Esophagus mucosa (tissue), 1 donor: ENCODE measurements at regions not wholly inside any gene's neighbourhood (a gene's known extent, or its start where the extent isn't known, plus 50 kb on each side); places are given as distances from the start of the nearest gene placed in this dataset.
"Not testable (repeated sequence)": the region's sequence is repeated elsewhere in the genome, so short reads cannot be mapped to it uniquely, and the experiment has no call there.

Experiments
- ATAC-seq: fragments of 200-7000 bp; cut with Tn5 transposase; one replicate; pipeline ENCODE4 v1.9.1; 2020
- donor health status: DM: yes; HTN: yes; CAD: no.

DNA sequence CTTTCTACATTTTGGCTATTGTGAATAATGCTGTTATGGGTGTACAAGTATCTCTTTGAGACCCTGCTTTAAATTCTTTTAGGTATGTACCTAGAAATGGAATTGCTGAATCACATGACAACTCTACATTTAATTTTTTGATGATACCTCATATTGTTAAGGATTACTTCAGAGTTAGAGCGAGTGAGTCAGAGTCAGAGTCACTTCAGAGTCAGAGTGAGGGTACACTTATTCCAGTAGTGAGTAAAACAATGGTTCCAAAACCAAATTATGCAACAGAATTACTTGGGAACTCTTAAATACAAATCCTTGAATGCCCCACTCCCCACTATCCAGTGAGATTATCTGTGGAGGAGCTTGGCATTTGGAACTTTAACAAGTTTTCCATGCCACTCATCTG, 50.3 kb upstream of the SNRK start:
- ATAC-seq, result peak; percentile 45

DNA sequence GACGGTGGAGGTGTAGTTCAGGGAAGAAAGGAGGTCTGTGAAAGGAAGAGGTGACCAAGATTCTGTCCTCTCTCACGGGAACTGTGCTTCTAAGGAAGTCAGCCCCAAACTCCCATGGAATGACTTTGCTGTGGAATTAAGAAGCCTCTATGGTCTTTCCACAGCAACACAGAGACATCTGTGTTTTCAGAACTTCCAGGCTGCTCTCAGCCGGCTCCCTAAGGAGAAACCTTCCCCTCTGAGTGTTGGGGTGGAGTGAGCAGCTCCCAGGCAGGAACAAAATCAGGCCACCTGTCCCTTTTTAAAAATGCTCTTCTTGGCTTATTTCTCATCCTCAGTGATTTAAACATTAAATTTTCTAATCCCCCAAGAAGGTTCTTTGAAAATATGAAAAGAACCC, 53.3 kb upstream of the SNRK start:
- no peak for ATAC-seq

DNA sequence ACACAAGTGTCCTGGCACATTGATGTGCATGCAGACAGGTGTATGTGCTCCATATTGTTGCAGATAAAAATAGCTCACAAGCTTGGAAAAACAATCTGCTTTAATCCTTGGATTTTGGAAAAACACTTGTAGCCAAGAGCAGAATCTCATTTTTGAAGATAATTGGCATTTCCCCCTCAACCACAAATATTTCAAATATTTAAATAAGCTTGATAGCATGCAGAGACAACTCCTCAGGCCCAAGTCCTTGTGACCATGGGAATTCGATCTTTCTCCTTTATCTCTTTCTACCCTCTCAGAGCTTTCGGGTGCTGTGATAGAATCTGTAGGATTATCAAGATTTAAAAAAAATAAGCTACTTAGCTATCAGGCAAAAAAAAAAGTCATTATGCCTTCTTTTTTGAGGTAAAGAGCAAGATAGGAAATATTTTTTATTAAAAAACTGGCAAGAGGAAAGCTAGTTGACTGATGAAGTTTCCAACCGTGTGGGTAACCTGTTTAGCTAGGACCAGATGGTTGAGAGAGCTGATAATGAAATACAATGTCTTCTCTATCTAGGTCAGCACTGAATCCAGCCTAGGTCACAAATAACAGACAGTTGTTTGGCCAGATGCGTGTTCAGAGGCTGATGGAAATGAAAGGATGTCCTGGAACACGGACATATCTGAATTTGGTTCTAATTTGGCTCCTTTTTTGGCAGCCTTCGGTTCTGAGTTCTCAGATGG, 54.9 kb upstream of the SNRK start:
- ATAC-seq, result no peak

DNA sequence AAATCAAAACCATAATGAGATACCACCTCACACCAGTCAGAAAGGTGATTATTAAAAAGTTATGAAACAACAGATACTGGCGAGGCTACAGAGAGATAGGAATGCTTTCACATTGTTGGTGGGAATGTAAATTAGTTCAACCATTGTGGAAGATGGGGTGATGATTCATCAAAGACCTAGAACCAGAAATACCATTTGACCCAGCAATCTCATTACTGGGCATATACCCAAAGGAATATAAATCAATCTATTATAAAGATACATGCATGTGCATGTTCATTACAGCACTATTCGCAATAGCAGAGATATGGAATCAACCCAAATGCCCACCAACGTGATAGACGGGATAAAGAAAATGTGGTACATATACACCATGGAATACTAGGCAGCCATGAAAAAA, 56.5 kb upstream of the SNRK start:
- not testable (repeated sequence) for ATAC-seq

DNA sequence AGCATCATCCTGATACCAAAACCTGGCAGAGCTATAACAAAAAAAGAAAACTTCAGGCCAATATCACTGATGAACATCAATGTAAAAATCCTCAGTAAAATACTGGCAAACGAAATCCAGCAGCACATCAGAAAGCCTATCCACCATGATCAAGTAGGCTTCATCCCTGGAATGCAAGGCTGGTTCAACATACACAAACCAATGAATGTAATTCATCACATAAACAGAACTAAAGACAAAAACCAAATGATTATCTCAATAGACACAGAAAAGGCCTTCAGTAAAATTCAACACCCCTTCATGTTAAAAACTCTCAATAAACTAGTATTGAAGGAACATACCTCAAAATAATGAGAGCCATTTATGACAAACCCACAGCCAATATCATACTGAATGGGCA, 58.7 kb upstream of the SNRK start:
- ATAC-seq, result not testable (repeated sequence)

DNA sequence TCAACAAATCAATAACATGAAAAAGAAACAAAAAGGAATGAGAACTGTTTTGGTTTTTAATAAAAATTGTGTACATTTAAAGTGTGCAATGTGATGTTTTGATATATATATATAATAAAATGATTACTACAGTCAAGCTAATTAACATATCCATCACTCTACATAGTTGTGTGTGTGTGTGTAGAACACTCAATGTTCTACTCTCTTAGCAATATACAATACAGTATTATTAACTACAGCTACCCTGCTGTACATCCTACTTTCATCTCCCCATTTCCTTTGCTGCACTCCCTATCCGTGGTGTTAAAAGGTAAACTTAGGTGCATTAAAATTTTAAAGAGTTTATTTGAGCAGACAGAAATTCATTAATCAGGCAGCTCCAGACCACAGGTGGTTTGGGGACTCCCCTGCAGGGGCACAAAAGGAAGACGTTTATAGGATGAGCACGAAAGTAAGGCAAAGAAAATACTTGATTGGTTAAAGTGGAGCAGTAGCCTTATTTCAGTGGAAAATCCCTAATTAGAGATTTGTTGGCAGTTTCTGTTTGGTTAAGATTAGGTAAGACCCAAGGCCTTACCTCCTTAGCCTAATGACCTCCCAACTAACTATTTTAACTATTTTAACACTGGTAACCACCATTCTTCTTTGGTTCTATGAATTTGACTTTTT, 61.8 kb upstream of the SNRK start:
- no peak for ATAC-seq

DNA sequence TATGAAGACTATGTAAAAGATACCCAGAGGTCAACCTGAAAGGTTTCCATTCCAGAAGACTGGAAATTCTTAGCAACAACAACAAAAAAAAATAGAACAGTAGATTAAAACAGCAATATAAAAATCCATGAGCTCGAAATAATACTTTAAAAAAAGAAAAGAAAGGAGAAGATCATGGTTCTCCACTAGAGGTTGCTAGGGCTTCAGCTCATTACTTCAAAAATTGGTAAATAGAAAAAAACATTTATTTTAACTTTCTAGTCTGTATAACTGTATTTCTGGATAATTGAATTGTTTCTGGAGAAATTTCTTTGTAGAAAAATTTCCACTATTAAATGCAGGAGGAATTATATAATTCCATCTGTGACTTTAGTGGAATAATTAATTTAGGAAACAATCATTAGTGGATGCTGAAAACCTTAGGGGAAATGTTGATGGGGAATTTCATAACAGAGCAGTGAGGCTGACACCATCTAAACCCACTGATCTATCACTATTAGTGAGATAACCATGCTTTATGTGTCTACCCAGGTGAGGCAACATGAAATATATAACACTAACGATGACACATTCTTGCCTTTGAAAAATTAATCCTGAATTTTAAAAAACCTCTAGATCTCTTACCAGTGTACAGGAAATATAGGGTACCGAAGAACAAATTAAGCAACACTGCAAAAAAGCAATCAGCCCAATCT, 62.5 kb upstream of the SNRK start:
- ATAC-seq, result no peak

DNA sequence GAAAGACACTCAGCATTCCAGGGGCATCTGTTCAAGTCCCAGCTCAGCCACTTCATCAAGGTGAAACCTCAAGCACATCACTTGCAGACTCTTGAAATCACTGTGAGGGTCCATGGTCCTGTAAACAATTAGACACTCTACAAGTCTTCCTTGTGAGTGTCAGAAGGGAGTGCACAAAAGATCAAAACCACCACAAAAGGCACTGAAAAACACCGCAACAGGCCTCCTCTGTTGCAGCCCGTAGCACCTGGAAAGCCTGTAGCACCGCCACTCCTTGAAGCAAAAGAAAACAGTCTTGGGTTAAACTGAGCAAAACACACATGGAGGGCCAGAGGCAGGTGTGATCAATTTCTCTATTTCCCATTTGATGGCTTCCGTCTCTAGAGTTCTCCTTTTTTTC, 63.8 kb upstream of the SNRK start:
- ATAC-seq, result no peak

DNA sequence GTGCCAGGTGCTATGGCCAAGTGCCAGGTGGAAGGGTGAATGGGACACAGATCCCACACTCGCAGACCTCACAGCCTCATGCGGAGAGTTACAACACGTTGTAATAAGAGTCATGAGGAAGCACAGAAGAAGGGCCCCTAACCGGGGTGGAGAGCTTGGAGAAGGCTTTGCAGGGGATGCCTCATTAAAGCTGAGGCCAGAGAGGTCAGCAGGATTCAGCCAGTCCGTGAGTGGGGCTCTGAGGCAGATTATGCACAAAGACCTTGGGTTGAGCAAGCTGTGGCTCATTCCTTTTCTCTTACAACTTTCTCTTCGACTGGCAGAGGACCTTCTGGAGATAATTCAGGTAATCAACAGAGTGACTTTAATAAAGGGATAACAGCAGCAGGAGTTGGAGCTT, 65.3 kb upstream of the SNRK start:
- no peak for ATAC-seq

DNA sequence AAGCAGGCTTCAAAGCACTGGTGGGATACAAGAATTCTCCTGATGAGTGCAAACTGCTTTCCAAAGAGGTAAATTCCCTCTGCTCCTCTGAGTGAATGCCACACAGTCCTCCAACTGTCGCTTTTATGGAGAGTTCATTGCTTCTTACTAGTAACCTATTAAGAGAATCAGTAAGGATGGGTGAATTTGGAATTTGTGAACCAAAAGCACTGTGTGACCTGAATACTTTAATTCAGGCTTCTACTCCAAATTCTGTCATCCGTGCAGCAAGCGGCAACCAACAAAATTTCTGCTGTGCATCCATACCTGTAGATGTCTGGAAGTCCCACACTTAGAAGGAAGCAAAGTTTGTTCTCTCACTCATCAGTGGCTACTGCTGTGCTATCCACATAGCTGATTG, 66.7 kb upstream of the SNRK start:
- ATAC-seq, result no peak

DNA sequence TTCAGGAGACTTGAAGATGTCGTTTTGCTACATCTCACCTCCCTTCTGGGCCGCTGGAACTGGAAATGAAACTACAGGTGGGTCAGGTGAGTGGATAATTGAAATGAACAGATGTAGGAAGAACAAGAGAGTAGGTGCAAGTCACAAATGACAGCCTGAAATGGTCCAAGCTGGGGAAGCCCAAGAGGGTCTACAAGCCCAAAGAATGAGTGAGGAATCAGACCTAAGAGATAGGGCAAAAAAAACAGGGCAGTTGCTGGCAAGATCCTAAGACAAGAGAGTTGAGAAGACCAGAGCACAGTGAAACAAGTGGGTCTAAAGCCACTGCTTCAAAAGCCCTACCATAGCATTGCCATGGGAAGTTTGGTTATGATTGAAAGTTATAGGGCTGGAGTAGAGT, 67.4 kb upstream of the SNRK start:
- ATAC-seq, result no peak

DNA sequence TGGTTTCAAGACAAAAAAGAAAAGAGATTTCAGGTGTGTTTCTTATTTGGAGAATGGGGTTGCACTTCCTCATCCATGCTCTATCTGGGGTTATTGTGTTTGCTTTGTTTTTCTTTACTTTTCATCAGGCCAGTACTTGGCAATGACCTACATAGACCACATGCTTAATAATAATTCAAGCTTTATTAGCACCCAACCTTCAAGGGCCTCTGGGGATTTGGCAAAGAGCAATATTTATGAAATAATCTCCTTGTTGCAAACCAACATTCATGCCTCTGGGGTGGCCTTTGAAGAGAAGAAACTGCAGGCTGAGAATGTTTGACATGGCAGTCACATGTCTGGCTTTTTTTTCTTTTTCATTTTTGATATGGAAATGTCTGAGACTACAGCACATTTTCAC, 68.2 kb upstream of the SNRK start:
- ATAC-seq, result no peak

DNA sequence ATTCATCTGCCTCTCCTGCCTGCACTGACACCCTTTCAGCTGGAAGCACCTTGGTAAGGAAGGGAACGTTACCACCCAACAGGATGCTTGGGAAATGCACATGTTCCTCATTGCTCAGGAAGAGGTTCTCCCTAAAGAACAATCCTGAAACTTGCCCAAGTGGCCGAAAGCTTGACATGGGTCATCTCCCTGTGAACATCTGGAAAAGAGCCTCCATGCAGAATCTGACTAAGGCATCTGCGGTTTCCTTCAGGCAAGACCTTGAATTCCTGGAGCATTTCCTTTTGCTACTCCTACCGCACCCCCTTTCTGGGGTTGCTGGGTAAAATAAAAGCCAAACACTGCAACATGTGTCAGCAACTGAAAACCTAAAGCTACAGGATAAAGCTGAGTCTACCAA, 68.7 kb upstream of the SNRK start:
- no peak for ATAC-seq

DNA sequence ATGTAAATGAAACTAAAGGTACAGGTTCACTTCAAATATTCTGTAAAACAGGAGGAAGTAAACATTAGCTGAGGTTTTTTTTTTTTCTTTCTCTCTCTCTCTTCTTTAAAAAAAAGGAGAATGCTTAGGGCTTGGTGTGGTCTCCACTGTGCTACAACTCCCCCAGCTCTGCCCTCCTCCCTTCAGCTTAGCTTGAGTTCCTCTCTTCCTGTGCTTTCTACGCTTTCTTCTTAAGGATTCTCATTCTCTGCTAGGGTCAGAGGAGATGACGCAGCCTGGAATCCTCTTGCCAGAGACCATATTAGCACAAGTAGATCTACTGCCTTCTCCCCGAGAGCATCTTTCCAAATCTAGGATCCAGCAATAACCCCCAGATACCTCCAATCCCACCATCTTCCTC, 69.1 kb upstream of the SNRK start:
- ATAC-seq, result no peak

DNA sequence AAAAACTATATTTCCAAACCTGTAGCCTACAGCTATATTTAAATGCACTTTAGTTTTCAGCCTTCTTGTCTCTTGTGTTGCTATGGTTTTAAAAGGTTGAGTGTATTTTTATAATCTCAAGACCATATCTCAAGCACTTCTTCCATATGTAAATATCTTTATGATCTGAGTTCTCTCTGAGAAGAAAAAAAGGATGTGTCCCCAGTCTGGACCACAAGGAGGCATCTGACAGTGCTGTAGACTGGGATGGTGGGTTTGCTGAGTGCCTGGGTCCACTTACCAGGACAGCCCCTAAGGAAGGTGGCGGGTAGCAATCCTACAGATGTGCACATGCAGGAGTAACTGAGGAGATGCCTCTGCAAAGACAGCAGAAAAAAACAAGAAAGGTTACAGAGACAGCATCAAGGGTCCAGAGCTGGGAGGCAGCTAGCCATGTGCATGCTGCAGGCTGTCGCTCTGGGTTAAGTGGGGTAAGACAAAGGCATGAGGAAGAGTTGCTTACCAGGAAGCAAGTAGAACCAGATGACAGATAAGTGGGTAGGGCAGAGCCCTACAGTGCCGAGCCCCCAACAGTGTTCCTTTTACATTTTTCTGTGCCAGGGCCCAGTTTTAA, 70.6 kb upstream of the SNRK start:
- peak; percentile 31 for ATAC-seq

DNA sequence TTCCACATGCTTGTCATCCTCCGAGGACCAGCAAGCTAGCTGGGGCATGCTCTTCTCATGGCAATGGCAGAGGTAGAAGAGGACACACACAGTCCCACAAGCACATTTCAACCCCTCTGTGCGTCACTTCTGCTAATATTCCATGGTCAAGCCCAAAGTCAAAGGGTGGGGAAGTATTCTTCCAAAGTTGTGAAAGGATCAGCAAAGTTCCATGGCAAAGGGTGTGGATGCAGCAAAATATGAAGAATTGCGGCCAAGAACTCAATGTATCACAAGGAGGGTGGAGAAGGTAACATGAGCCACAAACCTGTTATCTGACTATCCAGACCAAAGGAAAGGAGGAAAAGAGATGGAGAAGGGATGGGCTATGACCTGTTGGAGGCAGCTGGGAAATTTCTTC, 71.2 kb upstream of the SNRK start:
- peak; percentile 56 for ATAC-seq

DNA sequence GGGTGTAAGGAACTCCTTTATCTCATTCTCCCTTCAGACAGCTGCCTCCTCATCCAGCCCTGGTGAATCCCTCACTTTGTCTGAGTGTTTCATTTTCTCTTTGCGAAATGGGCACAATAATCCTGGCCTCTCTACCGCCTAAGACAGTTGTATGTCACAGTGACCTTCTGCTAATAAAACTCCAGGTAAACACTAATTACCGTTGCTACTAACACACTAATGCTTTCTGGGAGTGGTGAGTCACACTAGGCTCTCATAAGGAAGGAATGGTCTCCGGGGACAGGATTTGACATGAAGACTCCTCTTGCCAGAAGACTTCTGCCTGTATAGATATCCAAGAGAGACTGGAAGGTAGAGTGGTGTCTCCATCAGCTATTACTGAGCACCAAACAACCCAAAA, 71.7 kb upstream of the SNRK start:
- peak; percentile 80 for ATAC-seq

DNA sequence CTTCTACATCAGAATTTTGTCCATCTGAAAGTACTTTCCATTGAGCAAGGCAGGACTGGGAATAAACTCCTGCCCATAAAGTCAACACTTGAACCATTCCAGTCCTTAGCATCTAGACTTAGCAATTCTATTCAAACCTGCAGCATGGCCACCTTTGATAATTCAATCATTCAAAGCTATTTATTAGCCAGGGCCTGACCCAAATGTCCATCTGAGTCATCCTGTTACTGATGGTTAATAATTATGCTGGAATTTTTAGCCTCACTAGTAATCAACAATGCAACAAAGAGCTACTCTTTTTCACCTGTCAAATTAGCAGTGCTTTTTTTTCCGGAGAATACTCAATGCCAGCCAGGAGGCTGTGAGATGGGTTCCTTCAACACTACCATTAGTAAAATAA, 72.7 kb upstream of the SNRK start:
- ATAC-seq, result no peak

DNA sequence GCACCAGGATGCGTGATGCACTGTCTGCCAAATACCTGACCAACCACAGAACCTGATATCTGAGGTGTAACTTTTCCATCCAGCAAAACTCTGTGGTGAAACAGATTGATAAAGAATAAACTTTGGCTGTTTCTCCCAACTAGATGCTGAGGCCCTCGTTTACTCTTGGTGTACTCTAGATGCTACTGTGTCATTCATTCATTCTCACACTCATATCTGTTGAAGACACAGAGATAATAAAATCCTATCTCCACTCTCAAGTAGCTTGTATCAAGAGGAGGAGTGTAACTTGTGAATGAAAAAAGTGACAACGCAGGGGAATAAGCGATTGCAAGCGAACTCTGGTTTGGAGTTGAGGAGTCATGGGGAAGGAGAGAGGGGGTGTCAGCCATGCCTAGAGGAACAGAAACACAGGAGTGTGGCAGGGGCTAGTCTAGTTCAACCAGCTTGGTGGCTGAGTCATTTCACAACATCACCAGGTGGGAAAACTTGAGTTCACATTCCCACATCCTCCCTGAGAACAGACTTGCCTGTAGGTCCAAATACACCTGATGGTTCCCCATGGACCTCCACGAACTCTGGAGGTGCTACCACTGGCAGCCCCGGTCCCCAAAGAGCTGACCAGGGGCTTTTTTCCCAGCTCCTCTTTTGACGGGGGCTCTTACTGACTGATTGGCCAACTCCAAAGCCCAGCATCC, 73.3 kb upstream of the SNRK start:
- ATAC-seq, result no peak

DNA sequence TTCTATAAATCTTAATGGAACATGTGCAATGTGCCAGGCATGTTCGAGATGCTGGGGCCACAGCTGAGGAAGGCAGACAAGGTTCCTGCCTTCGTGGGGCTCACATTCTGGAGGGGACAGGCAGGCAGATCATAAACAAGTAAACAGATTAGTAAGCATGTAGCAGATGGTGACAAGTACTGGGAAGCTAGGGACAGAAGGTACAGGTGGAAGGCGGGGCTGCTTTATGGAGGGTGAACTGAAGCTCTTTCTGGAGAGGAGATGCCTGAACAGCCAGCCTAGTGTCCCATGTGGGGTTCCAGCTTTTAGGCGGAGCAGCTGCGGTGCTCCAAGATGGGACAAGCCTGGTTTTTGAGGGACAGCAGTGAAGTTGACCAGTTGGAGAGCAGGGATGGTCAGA, 74.7 kb upstream of the SNRK start:
- ATAC-seq, result no peak

DNA sequence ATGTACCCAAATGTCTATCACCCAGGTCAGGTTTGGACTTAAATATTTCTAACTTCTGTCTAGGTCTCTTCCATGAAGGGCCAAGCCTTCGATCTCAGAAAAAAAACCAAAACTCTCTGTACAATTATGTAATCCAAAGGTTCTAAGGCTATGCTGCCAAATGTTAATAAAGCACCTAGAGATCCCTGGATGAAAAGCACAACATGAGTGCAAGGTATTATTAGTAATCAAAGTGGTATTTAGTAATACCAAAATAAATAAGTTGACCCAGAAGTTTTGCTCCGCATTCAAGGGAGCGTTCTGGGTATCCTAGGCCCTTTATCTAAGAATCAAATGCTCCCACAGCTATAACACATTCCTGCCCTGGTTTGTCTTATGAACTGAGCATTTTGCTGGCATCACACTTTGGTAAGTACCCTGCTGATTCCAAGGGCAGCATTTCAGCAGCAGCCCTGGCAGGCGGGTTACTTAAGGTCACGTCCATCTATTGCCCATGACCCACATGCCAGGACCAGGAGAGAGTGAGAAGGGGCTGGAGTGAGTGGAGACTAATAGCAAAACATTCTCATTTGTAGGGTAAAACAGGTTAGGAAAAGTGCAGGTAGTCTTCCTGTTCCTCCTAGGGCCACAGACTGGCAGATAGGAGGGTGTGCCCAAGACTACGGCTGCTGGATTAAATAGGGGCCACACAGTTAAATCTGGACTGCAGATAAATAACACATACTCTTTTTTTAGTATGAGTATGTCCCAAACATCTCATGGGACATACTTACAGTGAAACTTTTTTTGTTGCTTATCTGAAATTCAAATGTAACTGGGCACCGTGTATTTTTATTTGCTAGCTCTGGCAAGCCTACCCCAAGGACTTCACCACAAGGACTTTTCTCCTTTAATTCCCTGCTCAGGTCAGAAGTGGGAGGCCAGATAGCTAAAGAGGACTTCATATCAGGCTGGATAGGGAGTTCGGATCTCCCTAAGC, 76.0 kb upstream of the SNRK start:
- ATAC-seq, result no peak

DNA sequence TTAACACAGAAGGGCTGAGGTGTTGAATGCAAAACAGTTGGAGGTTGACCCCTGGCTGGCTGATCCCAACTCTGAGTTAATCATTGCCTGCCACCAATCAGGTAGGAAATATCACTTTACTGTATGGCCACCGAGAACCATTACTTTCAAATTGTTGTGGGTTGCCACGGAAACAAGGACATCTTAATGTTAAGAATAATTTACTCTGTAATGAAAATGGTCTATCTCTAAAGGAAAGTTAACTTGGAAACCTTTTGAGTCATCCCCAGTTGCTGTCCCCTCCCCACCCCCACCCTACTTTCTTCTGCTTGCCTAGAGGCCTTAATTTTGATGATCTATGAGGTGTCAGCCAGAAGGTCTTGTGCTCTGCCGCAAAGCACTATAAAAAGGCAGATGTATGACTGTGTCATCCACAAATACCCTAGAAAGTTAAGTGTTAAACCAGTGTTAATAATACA, 78.7 kb upstream of the SNRK start:
- no peak for ATAC-seq
